Karpas-422 (cell line): ENCODE measurements at regions not wholly inside any gene's neighbourhood (a gene's known extent, or its start where the extent isn't known, plus 50 kb on each side); places are given as distances from the start of the nearest gene placed in this dataset.

Experiments
- DNase-seq: peaks from one replicate; pipeline ENCODE4 v3.0.0-alpha.2; 2015
- H2AFZ ChIP-seq: fragments of 200-600 bp; sonication (generic); 2 replicates; pipeline ENCODE4 v1.6.1; 2014; ENCODE audit warnings: antibody characterized with exemption, low read length, mixed read lengths
- H3K27ac ChIP-seq: fragments of 200-600 bp; sonication (generic); 2 replicates; pipeline ENCODE4 v1.5.1; 2014; ENCODE audit warnings: mild to moderate bottlenecking, low read length, moderate library complexity
- H3K27me3 ChIP-seq: fragments of 200-600 bp; sonication (generic); 2 replicates; pipeline ENCODE4 v1.6.1; 2014; ENCODE audit warnings: low read length, mixed read lengths
- H3K36me3 ChIP-seq: fragments of 200-600 bp; sonication (generic); 2 replicates; pipeline ENCODE4 v1.6.1; 2014; ENCODE audit warnings: low read length, mixed read lengths; ENCODE audit not compliant: insufficient read depth
- H3K4me1 ChIP-seq: fragments of 200-600 bp; sonication (generic); 2 replicates; pipeline ENCODE4 v1.6.1; 2014; ENCODE audit warnings: mild to moderate bottlenecking, low read length, mixed read lengths
- H3K4me2 ChIP-seq: fragments of 200-600 bp; sonication (generic); 2 replicates; pipeline ENCODE4 v1.6.1; 2014; ENCODE audit warnings: low read length, low read depth, mild to moderate bottlenecking; ENCODE audit not compliant: poor library complexity, severe bottlenecking
- H3K4me3 ChIP-seq: fragments of 200-600 bp; sonication (generic); 2 replicates; pipeline ENCODE4 v1.5.1; 2014; ENCODE audit warnings: mild to moderate bottlenecking, antibody characterized with exemption, low read length, mixed read lengths
- H3K79me2 ChIP-seq: fragments of 200-600 bp; sonication (generic); 2 replicates; pipeline ENCODE4 v1.6.1; 2014; ENCODE audit warnings: mild to moderate bottlenecking, low read length, mixed read lengths
- H3K9ac ChIP-seq: fragments of 200-600 bp; sonication (generic); 2 replicates; pipeline ENCODE4 v1.6.0; 2014; ENCODE audit warnings: low read length
- H3K9me2 ChIP-seq: fragments of 200-600 bp; sonication (generic), shearing (Covaris generic); replicated peaks from 2 replicates; pipeline ENCODE4 v1.6.0; 2014; ENCODE audit warnings: mild to moderate bottlenecking, low read length, moderate library complexity; ENCODE audit not compliant: insufficient read depth
- H3K9me3 ChIP-seq: fragments of 300-700, 200-600 bp; sonication (generic); 2 replicates; pipeline ENCODE4 v1.6.1; 2014; ENCODE audit warnings: low read length, mixed read lengths
- H4K20me1 ChIP-seq: fragments of 200-600 bp; sonication (generic); 2 replicates; pipeline ENCODE4 v1.6.1; 2014; ENCODE audit warnings: mild to moderate bottlenecking, antibody characterized with exemption, low read length, low read depth; ENCODE audit not compliant: insufficient read depth

DNA sequence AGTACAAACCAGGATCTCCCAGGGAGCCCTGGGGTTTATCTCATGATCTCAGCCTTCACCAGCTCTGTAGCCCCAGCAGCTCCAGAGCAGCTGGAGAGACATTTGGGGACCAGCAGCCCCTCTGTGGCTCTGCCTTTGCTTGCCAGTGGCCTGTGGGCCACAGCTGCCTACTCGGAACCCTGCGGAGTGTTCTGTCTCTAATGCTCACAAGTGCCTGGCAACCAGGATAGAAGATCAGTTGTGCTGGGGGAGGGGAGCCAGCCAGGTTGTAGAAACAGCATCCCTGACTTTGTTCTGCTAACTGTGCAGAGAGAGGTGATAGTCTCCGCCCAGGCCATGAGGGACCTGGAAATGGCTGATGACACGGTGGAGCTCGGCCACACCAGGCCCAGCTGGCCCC, 50.9 kb upstream of the KCNJ15 start:
- no peaks in the 10 kb centered on the region for H3K4me1 ChIP-seq
- no peaks in the 10 kb centered on the region for H3K9me2 ChIP-seq
- no peaks in the 10 kb centered on the region for H3K9me3 ChIP-seq
- H3K4me3 ChIP-seq: no peak overlapping the region
- no peak overlapping the region for H3K27ac ChIP-seq
- no peak for DNase-seq
- no peaks in the 10 kb centered on the region for H3K27me3 ChIP-seq
- H2AFZ ChIP-seq: no peak overlapping the region
- no peak overlapping the region for H3K9ac ChIP-seq
- no peaks in the 10 kb centered on the region for H4K20me1 ChIP-seq
- no peak overlapping the region for H3K4me2 ChIP-seq
- no peaks in the 10 kb centered on the region for H3K79me2 ChIP-seq
- no peaks in the 10 kb centered on the region for H3K36me3 ChIP-seq

- Histone ChIP-seq H3K4me2 (no peak overlapping the region), H3K36me3 (no peaks in the 10 kb centered on the region), H3K27ac (no peak overlapping the region), H3K79me2 (no peaks in the 10 kb centered on the region), H3K9me3 (no peaks in the 10 kb centered on the region), H3K4me3 (no peak overlapping the region), H2AFZ (no peak overlapping the region), H3K9ac (no peak overlapping the region), H3K27me3 (no peaks in the 10 kb centered on the region), H4K20me1 (no peaks in the 10 kb centered on the region), H3K9me2 (no peaks in the 10 kb centered on the region), H3K4me1 (no peaks in the 10 kb centered on the region)
- no peak for DNase-seq
Observed at GRCh38 chr21:38206646-38207045, 50.1 kb upstream of the KCNJ15 start.
